Peyer's patch (tissue), 4 donors: ENCODE measurements at regions not wholly inside any gene's neighbourhood (a gene's known extent, or its start where the extent isn't known, plus 50 kb on each side); places are given as distances from the start of the nearest gene placed in this dataset.

Experiments used
- POLR2A ChIP-seq, 2 donors: fragments of 450-650 bp; IDR thresholded peaks; one replicate each; pipeline ENCODE4 v1.5.1; 2017; ENCODE audit warnings: antibody characterized with exemption in 2 of 2, mild to moderate bottlenecking in 2 of 2, moderate library complexity in 2 of 2
- TF ChIP-seq, protein P1 (sequence below), 6 experiments: fragments of 450-650 bp in 4 of 6; fragments of 200-600 bp in 2 of 6; sonication (generic) in 1 of 6; IDR thresholded peaks; one replicate each; pipeline ENCODE4 v1.5.1; 2017 to 2019; ENCODE audit warnings: antibody characterized with exemption in 6 of 6, mild to moderate bottlenecking in 3 of 6, moderate library complexity in 1 of 6

DNA sequence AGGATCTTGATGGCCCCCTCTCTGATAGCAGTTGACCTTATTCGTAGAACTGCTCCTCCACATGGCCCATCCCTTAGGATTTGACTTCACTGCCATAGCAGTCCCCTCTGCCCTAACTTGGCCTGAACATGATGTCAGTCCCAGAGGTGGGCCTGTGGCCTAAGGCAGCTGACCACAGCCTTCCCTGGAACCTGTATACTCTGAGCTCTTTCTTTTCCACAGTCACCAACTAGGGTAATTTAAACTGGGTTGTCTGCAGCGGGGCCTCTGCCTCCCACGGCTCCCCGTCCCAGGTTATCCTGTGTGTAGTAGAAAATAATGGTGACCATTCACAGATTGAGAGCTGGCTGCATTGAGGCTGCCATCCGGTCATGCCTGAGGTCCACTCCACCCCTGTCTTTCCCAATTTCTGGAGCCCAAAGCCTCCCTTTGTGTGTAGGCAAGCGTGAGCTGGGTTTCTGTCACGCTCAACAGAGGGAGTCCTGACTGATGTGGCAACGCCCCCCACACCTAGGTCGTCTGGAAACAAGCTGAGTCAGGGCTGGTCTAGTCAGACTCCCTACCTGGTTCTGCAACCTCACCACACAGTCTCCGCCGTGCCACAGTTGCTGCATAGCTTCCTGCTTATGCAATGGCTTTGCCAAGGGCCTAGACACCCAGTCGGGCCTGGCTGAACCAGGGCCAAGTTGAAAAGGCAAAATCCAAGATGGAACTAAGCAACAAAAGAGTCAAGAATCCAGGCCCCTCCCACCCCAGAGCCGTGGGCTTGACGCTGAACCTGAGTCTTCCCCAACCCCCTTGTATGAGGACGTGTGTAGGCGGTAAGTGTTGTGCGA lies 284.5 kb downstream of the XXYLT1 start:
- TF ChIP-seq, protein P1, sequence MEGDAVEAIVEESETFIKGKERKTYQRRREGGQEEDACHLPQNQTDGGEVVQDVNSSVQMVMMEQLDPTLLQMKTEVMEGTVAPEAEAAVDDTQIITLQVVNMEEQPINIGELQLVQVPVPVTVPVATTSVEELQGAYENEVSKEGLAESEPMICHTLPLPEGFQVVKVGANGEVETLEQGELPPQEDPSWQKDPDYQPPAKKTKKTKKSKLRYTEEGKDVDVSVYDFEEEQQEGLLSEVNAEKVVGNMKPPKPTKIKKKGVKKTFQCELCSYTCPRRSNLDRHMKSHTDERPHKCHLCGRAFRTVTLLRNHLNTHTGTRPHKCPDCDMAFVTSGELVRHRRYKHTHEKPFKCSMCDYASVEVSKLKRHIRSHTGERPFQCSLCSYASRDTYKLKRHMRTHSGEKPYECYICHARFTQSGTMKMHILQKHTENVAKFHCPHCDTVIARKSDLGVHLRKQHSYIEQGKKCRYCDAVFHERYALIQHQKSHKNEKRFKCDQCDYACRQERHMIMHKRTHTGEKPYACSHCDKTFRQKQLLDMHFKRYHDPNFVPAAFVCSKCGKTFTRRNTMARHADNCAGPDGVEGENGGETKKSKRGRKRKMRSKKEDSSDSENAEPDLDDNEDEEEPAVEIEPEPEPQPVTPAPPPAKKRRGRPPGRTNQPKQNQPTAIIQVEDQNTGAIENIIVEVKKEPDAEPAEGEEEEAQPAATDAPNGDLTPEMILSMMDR (IDR thresholded peaks at IDR 0.05), result no peak
- no peak for TF ChIP-seq POLR2A (IDR thresholded peaks at IDR 0.05)
